Neural crest cell (in vitro differentiated cells): ENCODE measurements at regions not wholly inside any gene's neighbourhood (a gene's known extent, or its start where the extent isn't known, plus 50 kb on each side); places are given as distances from the start of the nearest gene placed in this dataset.

ENCODE experiments used
- DNase-seq: peaks from one replicate; pipeline ENCODE4 v3.0.0; 2021; ENCODE audit warnings: low read depth, mixed read lengths, low spot score
- H3K27ac Mint-ChIP-seq: one replicate; pipeline ENCODE4 v1.8.0; 2021; ENCODE audit warnings: mild to moderate bottlenecking, mixed read lengths; ENCODE audit not compliant: unreplicated experiment
- H3K27me3 Mint-ChIP-seq: 2 replicates; pipeline ENCODE4 v1.8.0; 2021; ENCODE audit warnings: low read depth, mild to moderate bottlenecking, mixed read lengths
- H3K36me3 Mint-ChIP-seq: 2 replicates; pipeline ENCODE4 v1.8.0; 2021; ENCODE audit warnings: low read depth, mild to moderate bottlenecking, mixed read lengths
- H3K4me1 Mint-ChIP-seq: 2 replicates; pipeline ENCODE4 v1.8.0; 2021; ENCODE audit warnings: mixed read lengths
- H3K4me3 Mint-ChIP-seq: one replicate; pipeline ENCODE4 v1.8.0; 2021; ENCODE audit warnings: mild to moderate bottlenecking, mixed read lengths
- H3K9me3 Mint-ChIP-seq: 2 replicates; pipeline ENCODE4 v1.8.0; 2021; ENCODE audit warnings: mixed read lengths
- TF ChIP-seq, protein P1 (sequence below): fragments of 200-600 bp; sonication (generic); conservative IDR thresholded peaks from 2 replicates; pipeline ENCODE4 v1.5.0; 2021; ENCODE audit warnings: antibody characterized with exemption, mild to moderate bottlenecking

DNA sequence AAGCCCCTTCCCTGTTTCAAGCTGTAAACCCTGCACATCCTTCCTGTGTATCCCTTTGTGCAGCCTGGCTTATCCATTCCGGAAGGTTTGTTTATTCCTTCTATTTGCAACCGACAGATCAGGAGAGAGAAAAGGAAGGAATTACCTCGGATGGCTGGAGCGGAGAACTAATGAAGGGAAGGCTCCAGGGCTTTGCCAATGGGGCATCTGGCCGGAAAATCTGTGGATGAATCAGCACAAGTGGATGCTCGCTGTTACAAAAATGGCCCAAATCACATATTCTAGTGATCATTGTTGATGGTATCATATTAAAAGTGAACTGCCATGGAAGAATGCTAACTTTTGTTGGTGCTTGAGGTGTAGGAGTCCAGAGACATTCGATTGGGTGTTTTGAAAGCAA lies 97.1 kb downstream of the AQP4 start:
- no peaks in the 10 kb centered on the region for H3K27me3 Mint-ChIP-seq
- no peak overlapping the region for H3K4me3 Mint-ChIP-seq
- H3K9me3 Mint-ChIP-seq = no peaks in the 10 kb centered on the region
- peaks cover 3% of the 10 kb centered on the region for H3K36me3 Mint-ChIP-seq
- TF ChIP-seq, protein P1, sequence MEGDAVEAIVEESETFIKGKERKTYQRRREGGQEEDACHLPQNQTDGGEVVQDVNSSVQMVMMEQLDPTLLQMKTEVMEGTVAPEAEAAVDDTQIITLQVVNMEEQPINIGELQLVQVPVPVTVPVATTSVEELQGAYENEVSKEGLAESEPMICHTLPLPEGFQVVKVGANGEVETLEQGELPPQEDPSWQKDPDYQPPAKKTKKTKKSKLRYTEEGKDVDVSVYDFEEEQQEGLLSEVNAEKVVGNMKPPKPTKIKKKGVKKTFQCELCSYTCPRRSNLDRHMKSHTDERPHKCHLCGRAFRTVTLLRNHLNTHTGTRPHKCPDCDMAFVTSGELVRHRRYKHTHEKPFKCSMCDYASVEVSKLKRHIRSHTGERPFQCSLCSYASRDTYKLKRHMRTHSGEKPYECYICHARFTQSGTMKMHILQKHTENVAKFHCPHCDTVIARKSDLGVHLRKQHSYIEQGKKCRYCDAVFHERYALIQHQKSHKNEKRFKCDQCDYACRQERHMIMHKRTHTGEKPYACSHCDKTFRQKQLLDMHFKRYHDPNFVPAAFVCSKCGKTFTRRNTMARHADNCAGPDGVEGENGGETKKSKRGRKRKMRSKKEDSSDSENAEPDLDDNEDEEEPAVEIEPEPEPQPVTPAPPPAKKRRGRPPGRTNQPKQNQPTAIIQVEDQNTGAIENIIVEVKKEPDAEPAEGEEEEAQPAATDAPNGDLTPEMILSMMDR = no peak
- no peak for DNase-seq
- H3K27ac Mint-ChIP-seq = no peak overlapping the region
- peaks cover 8% of the 10 kb centered on the region for H3K4me1 Mint-ChIP-seq

DNA sequence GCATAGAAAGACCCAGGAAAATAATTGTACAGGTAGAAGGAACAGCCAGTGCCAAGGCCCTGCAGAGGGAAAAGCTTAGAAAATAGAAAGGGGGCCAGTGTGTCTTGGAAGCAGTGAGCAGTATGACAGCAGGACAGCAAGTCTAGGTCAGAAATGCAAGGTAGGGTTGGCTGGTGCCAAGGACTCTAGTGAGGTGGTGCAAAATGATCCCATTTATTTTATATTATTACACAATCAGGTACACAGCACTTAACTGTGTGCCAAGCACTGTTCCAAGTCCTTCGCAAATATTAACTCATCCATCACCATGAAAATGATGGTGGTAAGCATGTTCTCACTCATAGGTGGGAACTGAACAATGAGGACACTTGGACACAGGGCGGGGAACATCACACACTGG lies 100.0 kb downstream of the AQP4 start:
- H3K4me1 Mint-ChIP-seq = peaks cover 11% of the 10 kb centered on the region
- no peaks in the 10 kb centered on the region for H3K27me3 Mint-ChIP-seq
- no peak overlapping the region for H3K4me3 Mint-ChIP-seq
- H3K9me3 Mint-ChIP-seq = peaks cover 2% of the 10 kb centered on the region
- no peak for DNase-seq
- TF ChIP-seq, protein P1 = no peak
- H3K36me3 Mint-ChIP-seq = peaks cover 3% of the 10 kb centered on the region
- no peak overlapping the region for H3K27ac Mint-ChIP-seq

GRCh38 chr18:26764586-26764985 lies 100.9 kb downstream of the AQP4 start:
- H3K36me3 Mint-ChIP-seq = peaks cover 3% of the 10 kb centered on the region
- H3K9me3 Mint-ChIP-seq = peaks cover 2% of the 10 kb centered on the region
- H3K4me3 Mint-ChIP-seq = no peak overlapping the region
- H3K27me3 Mint-ChIP-seq = no peaks in the 10 kb centered on the region
- DNase-seq = no peak
- TF ChIP-seq, protein P1 = no peak
- H3K27ac Mint-ChIP-seq = no peak overlapping the region
- peaks cover 11% of the 10 kb centered on the region for H3K4me1 Mint-ChIP-seq

GRCh38 chr18:26764177-26764576 lies 101.3 kb downstream of the AQP4 start:
- Mint-ChIP-seq H3K27ac (no peak overlapping the region), H3K4me1 (peaks cover 11% of the 10 kb centered on the region), H3K9me3 (peaks cover 2% of the 10 kb centered on the region), H3K4me3 (no peak overlapping the region), H3K27me3 (no peaks in the 10 kb centered on the region), H3K36me3 (peaks cover 3% of the 10 kb centered on the region)
- no peak for DNase-seq
- TF ChIP-seq, protein P1 = no peak

- H3K36me3 Mint-ChIP-seq = peaks cover 3% of the 10 kb centered on the region
- DNase-seq = no peak
- TF ChIP-seq, protein P1 = no peak
- H3K9me3 Mint-ChIP-seq = peaks cover 2% of the 10 kb centered on the region
- no peak overlapping the region for H3K4me3 Mint-ChIP-seq
- H3K4me1 Mint-ChIP-seq = peaks cover 11% of the 10 kb centered on the region
- no peaks in the 10 kb centered on the region for H3K27me3 Mint-ChIP-seq
- no peak overlapping the region for H3K27ac Mint-ChIP-seq
Measured at GRCh38 chr18:26763446-26764110, 101.9 kb downstream of the AQP4 start.
